Loucy (cell line): ENCODE measurements at regions not wholly inside any gene's neighbourhood (a gene's known extent, or its start where the extent isn't known, plus 50 kb on each side); places are given as distances from the start of the nearest gene placed in this dataset.

ENCODE experiments used
- H2AFZ ChIP-seq: fragments of 200-600 bp; sonication (generic); 2 replicates; pipeline ENCODE4 v1.6.0; 2016; ENCODE audit warnings: antibody characterized with exemption, mild to moderate bottlenecking, low read length, moderate library complexity
- H3F3A ChIP-seq: fragments of 200-600 bp; 2 replicates; pipeline ENCODE4 v1.6.0; 2016; ENCODE audit warnings: antibody characterized with exemption, low read depth, mild to moderate bottlenecking
- H3K27me3 ChIP-seq: fragments of 200-600 bp; sonication (generic); 2 replicates; pipeline ENCODE4 v1.6.1; 2014; ENCODE audit warnings: low read length, mild to moderate bottlenecking; ENCODE audit not compliant: insufficient read depth, poor library complexity, severe bottlenecking
- H3K36me3 ChIP-seq: fragments of 200-600 bp; sonication (generic); 2 replicates; pipeline ENCODE4 v1.6.1; 2016; ENCODE audit warnings: low read length; ENCODE audit not compliant: insufficient read depth
- H3K4me1 ChIP-seq: fragments of 200-600 bp; sonication (generic); 2 replicates; pipeline ENCODE4 v1.5.1; 2014; ENCODE audit warnings: low read length, mild to moderate bottlenecking; ENCODE audit not compliant: insufficient read depth, poor library complexity, severe bottlenecking
- H3K4me2 ChIP-seq: fragments of 200-600 bp; sonication (generic); 2 replicates; pipeline ENCODE4 v1.6.0; 2014; ENCODE audit warnings: antibody characterized with exemption, low read length, low read depth, mild to moderate bottlenecking; ENCODE audit not compliant: poor library complexity, severe bottlenecking
- H3K4me3 ChIP-seq: fragments of 200-600 bp; sonication (generic); 2 replicates; pipeline ENCODE4 v1.5.1; 2014; ENCODE audit warnings: low read length, mild to moderate bottlenecking, mixed read lengths; ENCODE audit not compliant: poor library complexity, severe bottlenecking
- H3K79me2 ChIP-seq: fragments of 200-600 bp; sonication (generic); 2 replicates; pipeline ENCODE4 v1.6.1; 2014; ENCODE audit warnings: low read length; ENCODE audit not compliant: insufficient read depth
- H3K9ac ChIP-seq: fragments of 200-600 bp; sonication (generic); 2 replicates; pipeline ENCODE4 v1.6.0; 2014; ENCODE audit warnings: mild to moderate bottlenecking, low read depth, low read length, moderate library complexity; ENCODE audit not compliant: poor library complexity, severe bottlenecking
- H3K9me2 ChIP-seq: fragments of 200-600 bp; sonication (generic); replicated peaks from 2 replicates; pipeline ENCODE4 v1.6.1; 2016; ENCODE audit warnings: low read depth, low read length, mixed read lengths
- H3K9me3 ChIP-seq: fragments of 200-600 bp; sonication (generic); 2 replicates; pipeline ENCODE4 v1.6.1; 2014; ENCODE audit warnings: mild to moderate bottlenecking, antibody characterized with exemption, low read length, low read depth; ENCODE audit not compliant: insufficient read depth
- H4K20me1 ChIP-seq: fragments of 200-600 bp; sonication (generic); 2 replicates; pipeline ENCODE4 v1.6.0; 2014; ENCODE audit warnings: antibody characterized with exemption, low read length, mild to moderate bottlenecking; ENCODE audit not compliant: insufficient read depth, poor library complexity, severe bottlenecking
- EZH2phosphoT487 ChIP-seq: fragments of 200-600 bp; IDR thresholded peaks from 2 replicates; pipeline ENCODE4 v1.6.1; 2018; ENCODE audit warnings: antibody characterized with exemption, mild to moderate bottlenecking, moderate library complexity, borderline replicate concordance
- TF ChIP-seq, protein P1 (sequence below): fragments of 200-600 bp; sonication (generic); conservative IDR thresholded peaks from 2 replicates; pipeline ENCODE4 v1.5.1; 2014; ENCODE audit warnings: mild to moderate bottlenecking, antibody characterized with exemption, low read length

DNA sequence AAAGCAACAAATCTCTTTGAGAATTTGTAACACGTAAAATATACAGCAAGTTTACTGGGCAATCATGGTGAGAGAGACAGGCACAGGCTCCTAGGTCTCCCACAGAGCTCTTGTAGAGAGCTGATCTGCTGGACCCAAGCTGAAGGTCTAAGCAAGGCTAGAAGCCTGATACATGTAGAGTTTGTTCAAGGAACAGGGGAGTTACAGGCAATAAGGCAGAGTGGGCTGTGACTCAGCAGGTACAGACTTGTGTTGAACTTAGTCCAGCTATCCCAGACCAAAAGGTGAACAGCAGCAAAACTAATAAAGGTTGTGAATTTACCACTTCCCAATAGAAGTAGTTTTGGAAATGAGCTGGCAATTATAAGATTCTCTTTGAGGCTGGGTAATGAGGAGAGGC, 273.6 kb downstream of the GRIN2B start:
- H3K9me3 ChIP-seq: no peaks in the 10 kb centered on the region
- no peaks in the 10 kb centered on the region for H3K4me1 ChIP-seq
- H3K27me3 ChIP-seq: no peaks in the 10 kb centered on the region
- TF ChIP-seq, protein P1, sequence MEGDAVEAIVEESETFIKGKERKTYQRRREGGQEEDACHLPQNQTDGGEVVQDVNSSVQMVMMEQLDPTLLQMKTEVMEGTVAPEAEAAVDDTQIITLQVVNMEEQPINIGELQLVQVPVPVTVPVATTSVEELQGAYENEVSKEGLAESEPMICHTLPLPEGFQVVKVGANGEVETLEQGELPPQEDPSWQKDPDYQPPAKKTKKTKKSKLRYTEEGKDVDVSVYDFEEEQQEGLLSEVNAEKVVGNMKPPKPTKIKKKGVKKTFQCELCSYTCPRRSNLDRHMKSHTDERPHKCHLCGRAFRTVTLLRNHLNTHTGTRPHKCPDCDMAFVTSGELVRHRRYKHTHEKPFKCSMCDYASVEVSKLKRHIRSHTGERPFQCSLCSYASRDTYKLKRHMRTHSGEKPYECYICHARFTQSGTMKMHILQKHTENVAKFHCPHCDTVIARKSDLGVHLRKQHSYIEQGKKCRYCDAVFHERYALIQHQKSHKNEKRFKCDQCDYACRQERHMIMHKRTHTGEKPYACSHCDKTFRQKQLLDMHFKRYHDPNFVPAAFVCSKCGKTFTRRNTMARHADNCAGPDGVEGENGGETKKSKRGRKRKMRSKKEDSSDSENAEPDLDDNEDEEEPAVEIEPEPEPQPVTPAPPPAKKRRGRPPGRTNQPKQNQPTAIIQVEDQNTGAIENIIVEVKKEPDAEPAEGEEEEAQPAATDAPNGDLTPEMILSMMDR: no peak
- TF ChIP-seq EZH2phosphoT487: no peak
- no peaks in the 10 kb centered on the region for H4K20me1 ChIP-seq
- H3K4me3 ChIP-seq: no peak overlapping the region
- no peak overlapping the region for H3K4me2 ChIP-seq
- no peak overlapping the region for H2AFZ ChIP-seq
- no peaks in the 10 kb centered on the region for H3K79me2 ChIP-seq
- H3F3A ChIP-seq: no peaks in the 10 kb centered on the region
- H3K9ac ChIP-seq: no peak overlapping the region
- H3K9me2 ChIP-seq: no peaks in the 10 kb centered on the region; the same call in 1 of the 2 replicates
- H3K36me3 ChIP-seq: no peaks in the 10 kb centered on the region

- H3K36me3 ChIP-seq: no peaks in the 10 kb centered on the region
- no peak for TF ChIP-seq EZH2phosphoT487
- TF ChIP-seq, protein P1: no peak
- no peak overlapping the region for H2AFZ ChIP-seq
- H4K20me1 ChIP-seq: no peaks in the 10 kb centered on the region
- H3K27me3 ChIP-seq: no peaks in the 10 kb centered on the region
- no peaks in the 10 kb centered on the region for H3K4me1 ChIP-seq
- no peaks in the 10 kb centered on the region for H3K79me2 ChIP-seq
- H3K9ac ChIP-seq: no peak overlapping the region
- no peaks in the 10 kb centered on the region for H3K9me2 ChIP-seq
- H3K4me3 ChIP-seq: no peak overlapping the region
- no peak overlapping the region for H3K4me2 ChIP-seq
- no peaks in the 10 kb centered on the region for H3K9me3 ChIP-seq
- H3F3A ChIP-seq: no peaks in the 10 kb centered on the region
Observed at GRCh38 chr12:13702381-13702780, 279.0 kb downstream of the GRIN2B start.

DNA sequence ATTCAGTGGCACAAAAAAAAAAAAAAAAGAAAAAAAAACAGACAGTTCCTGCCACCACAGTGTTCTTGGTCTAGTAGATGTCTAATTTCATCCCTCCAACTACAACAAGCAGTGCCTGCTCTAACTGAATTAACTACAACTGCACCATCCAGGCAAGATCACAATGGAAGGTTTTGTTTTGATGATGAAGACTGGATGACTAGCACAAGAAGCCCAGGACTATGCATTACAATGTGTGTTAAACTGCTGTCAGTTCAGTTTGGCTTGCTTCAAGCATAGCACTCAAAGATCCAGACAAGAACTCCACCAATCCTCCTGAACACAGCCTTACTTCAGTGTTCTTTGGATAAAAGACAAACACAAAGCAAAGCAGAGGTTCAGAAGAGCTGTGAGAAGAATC, 279.9 kb downstream of the GRIN2B start:
- no peaks in the 10 kb centered on the region for H3K27me3 ChIP-seq
- no peak overlapping the region for H3K9ac ChIP-seq
- no peak overlapping the region for H3K4me2 ChIP-seq
- H4K20me1 ChIP-seq: no peaks in the 10 kb centered on the region
- H3K79me2 ChIP-seq: no peaks in the 10 kb centered on the region
- H3K4me1 ChIP-seq: no peaks in the 10 kb centered on the region
- TF ChIP-seq, protein P1: no peak
- no peak for TF ChIP-seq EZH2phosphoT487
- no peaks in the 10 kb centered on the region for H3K9me2 ChIP-seq
- H2AFZ ChIP-seq: no peak overlapping the region
- no peaks in the 10 kb centered on the region for H3F3A ChIP-seq
- no peaks in the 10 kb centered on the region for H3K9me3 ChIP-seq
- no peaks in the 10 kb centered on the region for H3K36me3 ChIP-seq
- no peak overlapping the region for H3K4me3 ChIP-seq
